ENCODE measurements at regions not wholly inside any gene's neighbourhood (a gene's known extent, or its start where the extent isn't known, plus 50 kb on each side); places are given as distances from the start of the nearest gene placed in this dataset.
A peak's percentile ranks its signal among the peaks of the same experiment; 100 is the strongest.
"Not testable (repeated sequence)": the region's sequence is repeated elsewhere in the genome, so short reads cannot be mapped to it uniquely, and the experiment has no call there.

GRCh38 chr15:59779110-59779509 lies 90.0 kb upstream of the BNIP2 start:
- H3K27ac Mint-ChIP-seq (ENCODE audit: unreplicated experiment), result no peak overlapping the region
- Histone ChIP-seq H3K9me3 (no peaks in the 10 kb centered on the region), H3K27me3 (replicated peaks; ENCODE audit: control insufficient read depth, insufficient read depth, low read length) (no peaks in the 10 kb centered on the region; the same call in 1 of the 2 replicates), H3K4me3 (ENCODE audit: low read depth, low read length) (no peak overlapping the region), H3K36me3 (ENCODE audit: control insufficient read depth, insufficient read depth, low read length) (no peaks in the 10 kb centered on the region), H3K4me1 (no peaks in the 10 kb centered on the region)
- H3K4me1 Mint-ChIP-seq (ENCODE audit: low read depth, unreplicated experiment), result no peaks in the 10 kb centered on the region
- H3K27me3 Mint-ChIP-seq (ENCODE audit: insufficient read depth, unreplicated experiment), result peaks cover 10% of the 10 kb centered on the region
- H3K4me3 Mint-ChIP-seq (ENCODE audit: unreplicated experiment), result no peak overlapping the region
- no peaks in the 10 kb centered on the region for H3K36me3 Mint-ChIP-seq (ENCODE audit: insufficient read depth, unreplicated experiment)
- CTCF ChIA-PET, result no interaction called here
- no peak for DNase-seq
- BruUV-seq (replicated peaks), result no TSS peak
- no peak for TF ChIP-seq CTCF (IDR thresholded peaks at IDR 0.05; ENCODE audit: insufficient read depth in 1 of 2, low read depth in 1 of 2, low read length in 1 of 2, severe bottlenecking in 1 of 2, unreplicated experiment in 1 of 2)
- intact Hi-C loops (cut with micrococcal nuclease; ENCODE audit: unreplicated experiment), result no loop called here
- POLR2A ChIA-PET, result interaction anchor here (0.5 kb wide), 1 partner anchor 174 kb away, joined by 4 read pairs; no protein-coding TSS in a partner anchor
- no peaks in the 10 kb centered on the region for H3K9me3 Mint-ChIP-seq (ENCODE audit: unreplicated experiment)

- BruUV-seq (replicated peaks), result no TSS peak
- H3K4me3 ChIP-seq (ENCODE audit: low read depth, low read length), result no peak overlapping the region
- no peak for DNase-seq
- Mint-ChIP-seq H3K4me1 (ENCODE audit: low read depth, unreplicated experiment) (no peaks in the 10 kb centered on the region), H3K27me3 (ENCODE audit: insufficient read depth, unreplicated experiment) (peaks cover under 1% of the 10 kb centered on the region), H3K4me3 (ENCODE audit: unreplicated experiment) (no peak overlapping the region), H3K27ac (ENCODE audit: unreplicated experiment) (no peak overlapping the region), H3K9me3 (ENCODE audit: unreplicated experiment) (no peaks in the 10 kb centered on the region), H3K36me3 (ENCODE audit: insufficient read depth, unreplicated experiment) (no peaks in the 10 kb centered on the region)
- ChIA-PET POLR2A (no interaction called here), CTCF (no interaction called here)
- peak in 1 of 2 experiments; percentile 42 for TF ChIP-seq CTCF (IDR thresholded peaks at IDR 0.05; ENCODE audit: insufficient read depth in 1 of 2, low read depth in 1 of 2, low read length in 1 of 2, severe bottlenecking in 1 of 2, unreplicated experiment in 1 of 2)
- peaks cover 5% of the 10 kb centered on the region; the same call in 1 of the 2 replicates for H3K4me1 ChIP-seq
- no peaks in the 10 kb centered on the region for H3K27me3 ChIP-seq (replicated peaks; ENCODE audit: control insufficient read depth, insufficient read depth, low read length)
- no peaks in the 10 kb centered on the region for H3K9me3 ChIP-seq
- intact Hi-C loops (cut with micrococcal nuclease; ENCODE audit: unreplicated experiment), result no loop called here
- H3K36me3 ChIP-seq (ENCODE audit: control insufficient read depth, insufficient read depth, low read length), result no peaks in the 10 kb centered on the region
Measured at GRCh38 chr15:59764775-59765174, 75.7 kb upstream of the BNIP2 start.

- no peak overlapping the region for H3K27ac Mint-ChIP-seq (ENCODE audit: unreplicated experiment)
- no peaks in the 10 kb centered on the region for H3K9me3 ChIP-seq
- H3K4me1 Mint-ChIP-seq (ENCODE audit: low read depth, unreplicated experiment), result no peaks in the 10 kb centered on the region
- no peak for TF ChIP-seq CTCF (IDR thresholded peaks at IDR 0.05; ENCODE audit: insufficient read depth in 1 of 2, low read depth in 1 of 2, low read length in 1 of 2, severe bottlenecking in 1 of 2, unreplicated experiment in 1 of 2)
- no peaks in the 10 kb centered on the region for H3K9me3 Mint-ChIP-seq (ENCODE audit: unreplicated experiment)
- H3K36me3 ChIP-seq (ENCODE audit: control insufficient read depth, insufficient read depth, low read length), result no peaks in the 10 kb centered on the region
- CTCF ChIA-PET, result no interaction called here
- intact Hi-C loops (cut with micrococcal nuclease; ENCODE audit: unreplicated experiment), result no loop called here
- no peaks in the 10 kb centered on the region for H3K27me3 ChIP-seq (replicated peaks; ENCODE audit: control insufficient read depth, insufficient read depth, low read length)
- no peak for DNase-seq
- BruUV-seq (replicated peaks), result no TSS peak
- no peak overlapping the region for H3K4me3 Mint-ChIP-seq (ENCODE audit: unreplicated experiment)
- POLR2A ChIA-PET, result no interaction called here
- H3K27me3 Mint-ChIP-seq (ENCODE audit: insufficient read depth, unreplicated experiment), result no peaks in the 10 kb centered on the region
- no peaks in the 10 kb centered on the region for H3K36me3 Mint-ChIP-seq (ENCODE audit: insufficient read depth, unreplicated experiment)
- H3K4me3 ChIP-seq (ENCODE audit: low read depth, low read length), result no peak overlapping the region
- H3K4me1 ChIP-seq, result peaks cover 5% of the 10 kb centered on the region; the same call in 1 of the 2 replicates
Measured at GRCh38 chr15:59762558-59762957, 73.4 kb upstream of the BNIP2 start.

- BruUV-seq (replicated peaks); H3K27me3 ChIP-seq (replicated peaks; ENCODE audit: control insufficient read depth, insufficient read depth, low read length); H3K9me3 Mint-ChIP-seq (ENCODE audit: unreplicated experiment); H3K36me3 Mint-ChIP-seq (ENCODE audit: insufficient read depth, unreplicated experiment); H3K4me1 ChIP-seq; H3K9me3 ChIP-seq; H3K4me3 ChIP-seq (ENCODE audit: low read depth, low read length); H3K36me3 ChIP-seq (ENCODE audit: control insufficient read depth, insufficient read depth, low read length); intact Hi-C loops (cut with micrococcal nuclease; ENCODE audit: unreplicated experiment); POLR2A ChIA-PET; H3K27me3 Mint-ChIP-seq (ENCODE audit: insufficient read depth, unreplicated experiment); H3K4me3 Mint-ChIP-seq (ENCODE audit: unreplicated experiment); H3K27ac Mint-ChIP-seq (ENCODE audit: unreplicated experiment); H3K4me1 Mint-ChIP-seq (ENCODE audit: low read depth, unreplicated experiment): not testable (repeated sequence)
- peak; percentile 20 to 48 for DNase-seq
- CTCF ChIA-PET, result interaction anchor here (0.7 kb wide), 1 partner anchor 22 kb away, joined by 4 read pairs; no protein-coding TSS in a partner anchor
Measured at GRCh38 chr15:59760256-59760655, 71.1 kb upstream of the BNIP2 start.

Measured in Caco-2 (cell line).